Cerebellar nuclear complex (tissue), 1 donor: ENCODE measurements at regions not wholly inside any gene's neighbourhood (a gene's known extent, or its start where the extent isn't known, plus 50 kb on each side); places are given as distances from the start of the nearest gene placed in this dataset.

Experiments used
- DNase-seq, 2 experiments: peaks; one replicate each; lab custom pipeline; 2025; lab: John Stamatoyannopoulos, UW

DNA sequence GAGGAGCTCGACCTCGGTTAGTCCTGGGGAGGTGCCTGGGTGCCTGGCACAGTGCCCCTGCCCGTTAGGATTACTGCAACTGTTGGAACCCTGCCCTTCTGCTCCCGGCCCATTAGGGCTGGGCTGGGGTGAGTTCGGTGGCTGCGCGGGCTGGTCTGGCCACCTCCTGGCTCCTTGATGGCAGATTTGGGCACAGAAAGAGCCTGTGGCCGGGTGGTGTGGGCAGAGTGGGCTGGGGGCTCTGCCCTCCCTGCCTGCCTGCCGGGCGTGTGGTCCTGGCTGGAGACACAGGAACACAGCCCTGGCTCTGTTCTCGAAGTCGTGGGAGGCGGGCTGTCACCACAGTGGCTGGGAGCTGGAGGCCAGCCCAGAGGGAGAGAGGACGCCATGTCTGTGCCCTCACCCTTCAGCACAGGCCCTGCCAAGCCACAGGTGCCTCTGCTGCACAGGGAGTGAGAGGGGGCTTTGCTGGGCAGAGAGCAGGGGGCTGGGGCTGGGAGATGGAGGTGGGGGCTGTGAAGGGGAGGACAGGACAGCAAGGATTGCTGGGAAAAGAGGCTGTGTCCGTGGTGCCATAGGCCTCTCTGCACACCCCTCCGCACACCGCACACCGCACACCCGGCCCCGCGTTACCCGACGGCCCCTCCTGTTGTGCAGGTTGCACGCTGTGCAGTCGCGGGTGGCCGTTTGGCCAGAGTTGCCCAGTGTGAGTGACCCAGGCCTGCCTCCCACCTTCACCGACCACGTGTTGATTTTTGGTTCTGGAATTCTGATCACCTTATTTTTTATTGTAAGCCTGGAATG lies 236.6 kb upstream of the GSE1 start:
- no peak for DNase-seq

GRCh38 chr16:85377388-85378144 lies 235.6 kb upstream of the GSE1 start:
- no peak for DNase-seq

- DNase-seq = no peak
Observed at GRCh38 chr16:85378145-85379040, 234.7 kb upstream of the GSE1 start.

DNA sequence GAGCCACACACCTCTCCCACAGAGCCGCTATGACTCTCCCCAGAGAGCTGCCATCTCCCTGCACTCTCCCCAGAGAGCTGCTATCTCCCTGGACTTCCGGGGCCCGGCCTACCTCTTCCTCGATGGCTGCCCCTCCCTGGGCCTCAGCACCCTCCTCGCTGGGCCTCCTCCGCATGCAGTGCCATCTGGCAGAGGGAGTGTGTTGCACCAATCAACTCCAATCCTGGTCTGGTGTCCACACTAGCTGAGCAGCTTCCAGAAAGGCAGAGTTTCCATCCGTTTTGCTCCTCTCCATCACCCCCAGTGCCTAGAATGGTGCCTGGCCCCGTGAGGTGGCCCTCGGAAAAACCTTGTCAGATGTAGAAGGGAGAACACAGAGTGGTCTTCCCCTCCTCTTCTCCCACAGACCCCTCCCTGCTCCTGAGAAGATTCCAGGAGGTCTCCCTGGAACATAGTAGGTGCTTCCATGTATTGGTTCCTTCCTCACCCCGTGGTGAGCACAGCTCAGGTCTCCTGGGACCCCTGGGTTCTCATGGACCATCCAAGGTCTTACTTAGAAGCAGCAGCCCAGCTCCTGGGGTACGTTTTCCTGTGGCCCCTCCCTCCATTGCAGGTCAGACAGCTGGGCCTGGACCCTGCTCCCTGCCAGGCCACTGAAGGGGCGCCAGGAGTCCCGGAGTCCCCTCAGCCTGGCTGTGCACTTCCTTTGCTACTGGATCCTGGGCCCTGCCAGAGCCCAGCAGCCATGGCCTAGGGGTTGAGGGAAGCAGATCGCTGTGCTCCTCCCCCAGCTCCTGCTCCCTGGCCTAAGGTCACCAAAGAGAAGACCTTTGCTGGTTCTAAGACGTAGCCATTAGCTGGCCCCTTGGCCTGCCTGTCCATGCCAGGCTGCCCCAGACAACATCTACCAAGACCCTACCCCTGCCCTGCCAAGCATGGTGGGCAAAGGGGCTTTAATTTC lies 233.8 kb upstream of the GSE1 start:
- no peak for DNase-seq

DNA sequence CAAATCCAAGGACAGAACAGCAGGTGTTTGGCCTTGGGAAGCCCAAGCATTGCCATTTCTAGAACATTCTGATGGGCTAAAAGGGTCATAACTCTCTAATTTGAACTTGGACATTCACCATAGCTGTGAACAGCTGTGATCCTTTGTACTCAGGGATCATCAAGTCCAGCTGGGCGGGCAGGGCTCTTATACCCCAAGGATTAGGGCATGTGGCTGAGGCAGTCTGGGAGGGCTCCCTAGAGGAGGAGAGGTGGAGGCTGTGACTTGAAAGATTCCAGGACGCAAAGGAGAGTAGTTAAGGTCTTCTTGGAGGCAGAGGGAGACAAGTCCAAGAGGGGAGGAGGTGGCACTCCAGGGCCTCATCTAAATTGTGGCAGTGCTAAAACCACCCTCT lies 233.1 kb upstream of the GSE1 start:
- no peak for DNase-seq

DNA sequence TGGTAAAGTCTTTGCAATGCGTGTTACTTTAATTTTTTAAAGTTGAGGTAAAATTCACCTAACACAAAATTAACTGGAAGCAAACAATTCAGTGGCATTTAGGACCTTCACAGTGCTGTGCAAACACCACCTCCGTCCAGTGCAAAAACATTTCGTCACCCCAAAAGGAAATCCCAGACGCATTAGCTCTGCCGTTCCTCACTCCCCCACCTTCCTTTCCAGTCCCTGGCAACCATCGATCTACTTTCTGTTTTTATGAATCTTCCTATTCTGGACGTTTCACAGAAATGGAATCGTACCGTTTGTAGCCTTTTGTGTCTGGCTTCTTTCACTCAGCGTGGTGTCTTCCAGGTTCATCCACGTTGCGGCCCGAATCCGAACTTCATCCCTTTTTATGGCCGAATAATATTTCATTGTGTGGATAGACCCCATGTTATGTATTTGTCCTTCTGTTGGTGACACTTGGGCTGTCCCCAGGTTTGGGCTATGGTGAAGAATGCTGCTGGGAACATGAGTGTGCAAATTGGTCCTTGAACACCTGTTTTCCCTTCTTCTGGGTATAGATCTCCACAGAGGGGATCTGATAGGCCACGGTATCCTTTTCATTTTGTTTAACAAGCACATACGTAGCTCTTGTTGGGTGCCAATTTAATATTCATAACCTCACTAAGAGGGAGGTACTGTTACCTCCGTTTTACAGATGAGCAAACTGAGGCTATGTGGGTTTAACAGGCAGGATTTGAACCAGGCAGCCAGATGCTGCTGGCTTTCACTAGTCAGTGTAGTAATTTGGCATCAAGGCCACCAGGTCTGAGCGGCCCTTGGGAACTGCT lies 232.0 kb upstream of the GSE1 start:
- DNase-seq = no peak

GRCh38 chr16:85381738-85382592 lies 231.2 kb upstream of the GSE1 start:
- DNase-seq = no peak

DNA sequence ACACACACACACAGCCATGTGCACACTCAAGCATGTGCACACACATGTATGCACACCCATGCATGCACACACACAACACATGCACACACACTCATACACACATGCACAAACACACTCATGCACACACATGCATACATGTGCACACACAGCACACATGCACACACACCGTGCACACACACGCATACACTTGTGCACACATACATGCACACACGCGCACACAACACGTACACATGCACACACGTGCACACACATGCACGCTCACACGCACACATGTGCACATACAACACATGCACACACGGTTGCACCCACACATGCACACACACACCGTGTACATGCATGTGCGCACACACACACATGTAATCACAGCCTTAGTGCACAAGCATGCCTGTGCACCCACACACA lies 230.4 kb upstream of the GSE1 start:
- DNase-seq = no peak

DNA sequence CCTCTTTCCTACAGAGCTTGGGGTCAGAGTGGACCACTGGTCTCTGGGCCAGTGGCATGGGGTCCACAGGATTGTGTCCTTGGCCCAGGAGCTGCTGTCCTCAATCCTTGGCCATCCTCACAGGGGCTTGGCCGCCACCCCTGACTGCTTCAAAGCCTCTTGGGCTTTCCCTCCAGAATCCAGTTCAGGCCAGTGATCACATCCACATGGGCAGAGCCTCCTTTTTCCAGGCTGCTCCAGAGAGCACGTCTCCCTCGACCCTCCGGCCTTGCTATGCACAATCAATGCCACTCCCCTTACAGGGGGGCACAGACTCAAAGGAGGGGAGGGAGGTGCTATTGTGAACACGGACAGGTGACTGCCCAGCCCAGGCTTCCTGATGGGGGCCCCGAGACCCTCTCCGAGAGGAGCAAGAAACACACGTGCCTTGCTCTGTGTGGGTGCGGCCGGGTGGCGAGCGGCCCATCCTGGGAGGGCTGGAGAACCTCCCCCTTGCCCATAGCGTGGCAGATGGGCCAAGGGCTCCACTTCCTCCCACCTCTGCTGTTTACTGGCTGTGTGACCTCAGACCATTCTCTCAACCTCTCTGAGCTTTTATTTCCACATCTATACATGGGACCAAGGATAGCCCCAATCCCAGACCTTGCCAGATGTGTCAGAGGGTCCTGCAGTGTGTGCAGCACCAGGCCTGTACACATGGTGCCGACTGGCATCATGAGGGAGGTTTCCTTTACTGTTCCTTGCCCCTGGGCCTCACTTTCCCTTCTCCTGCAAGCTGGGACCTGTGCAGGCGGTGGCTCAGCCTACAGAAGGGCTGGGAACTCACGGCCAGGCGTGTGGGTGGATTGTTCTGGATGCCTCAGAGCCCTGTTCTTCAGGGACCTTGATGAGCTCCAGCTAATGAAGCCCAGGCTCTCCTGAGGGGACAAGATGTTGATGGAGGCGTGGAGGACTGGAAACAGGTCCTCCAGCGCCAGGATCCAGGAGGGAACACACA lies 229.0 kb upstream of the GSE1 start:
- no peak for DNase-seq

DNA sequence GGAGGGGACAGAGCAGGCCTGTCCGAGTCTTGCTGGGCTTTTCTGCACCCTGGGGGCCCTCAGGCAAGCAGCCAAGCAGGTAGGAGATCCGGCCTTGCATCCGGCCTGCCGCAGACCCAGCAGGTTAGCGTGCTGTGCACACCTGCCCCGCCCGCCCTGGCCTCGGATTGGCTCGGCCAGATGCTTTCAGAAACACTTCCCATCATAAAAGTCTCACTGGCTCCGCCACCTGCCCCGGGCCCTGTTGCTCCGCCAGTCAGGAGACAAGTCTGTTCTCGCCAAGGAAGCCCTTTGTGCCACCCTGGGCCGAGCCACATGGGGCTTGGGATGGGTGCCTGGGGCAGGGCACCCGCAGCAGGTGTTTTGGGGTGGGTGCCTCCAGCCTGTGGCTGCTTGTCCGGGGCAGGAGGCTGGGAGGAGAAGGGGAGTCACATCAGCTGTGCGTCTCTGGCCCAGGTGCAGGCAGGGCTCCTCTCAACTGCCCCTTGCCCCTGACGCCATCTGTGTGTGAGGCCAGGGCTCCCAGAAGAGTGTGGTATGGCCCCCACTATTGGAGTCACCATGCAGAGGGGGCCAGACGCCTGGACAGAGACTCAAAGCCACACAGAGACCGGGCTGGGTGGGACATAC lies 228.2 kb upstream of the GSE1 start:
- DNase-seq = no peak

DNA sequence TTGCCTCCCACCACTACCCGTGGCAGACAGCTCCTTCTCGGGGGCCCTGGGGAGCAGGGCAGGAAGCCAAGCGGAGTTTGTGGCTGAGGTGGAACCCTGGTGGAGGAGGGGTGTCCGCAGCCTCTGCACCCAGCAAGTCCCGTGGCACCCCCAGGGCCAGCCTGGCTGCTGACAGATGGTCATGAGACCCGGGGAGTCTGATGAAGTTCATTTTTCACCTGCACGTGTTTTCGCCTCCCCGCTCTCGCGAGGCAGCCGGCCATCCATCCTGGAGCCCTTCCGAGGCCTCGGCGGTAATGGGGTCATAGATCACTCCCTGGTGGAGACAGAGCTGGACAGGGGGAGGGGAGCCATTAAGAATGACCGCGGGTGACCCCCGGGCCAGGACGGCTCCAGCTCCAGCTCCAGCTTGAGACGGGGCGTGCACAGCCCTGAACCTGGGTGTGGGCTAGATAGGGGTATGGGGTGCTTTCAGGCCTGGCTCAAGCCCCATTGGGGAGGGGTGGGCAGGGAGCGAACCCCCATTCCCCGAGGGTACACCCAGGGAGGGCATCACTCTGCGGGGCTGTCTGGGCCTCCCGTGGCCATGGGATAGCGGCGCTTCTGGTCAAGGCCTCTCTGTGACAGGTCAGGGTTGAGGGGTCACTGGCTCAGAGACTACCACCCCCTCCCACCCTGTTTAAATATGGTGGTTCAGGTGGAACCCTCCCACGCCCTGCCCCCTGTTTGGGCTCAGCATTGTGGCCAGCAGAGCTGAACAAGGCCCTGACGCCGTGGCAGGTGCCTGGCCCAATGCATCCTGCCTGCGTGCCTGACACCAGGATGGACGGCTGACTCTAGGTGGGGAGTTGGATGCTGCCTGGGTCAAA lies 227.4 kb upstream of the GSE1 start:
- DNase-seq = no peak

- DNase-seq = no peak
Observed at GRCh38 chr16:85386467-85387170, 226.5 kb upstream of the GSE1 start.

DNA sequence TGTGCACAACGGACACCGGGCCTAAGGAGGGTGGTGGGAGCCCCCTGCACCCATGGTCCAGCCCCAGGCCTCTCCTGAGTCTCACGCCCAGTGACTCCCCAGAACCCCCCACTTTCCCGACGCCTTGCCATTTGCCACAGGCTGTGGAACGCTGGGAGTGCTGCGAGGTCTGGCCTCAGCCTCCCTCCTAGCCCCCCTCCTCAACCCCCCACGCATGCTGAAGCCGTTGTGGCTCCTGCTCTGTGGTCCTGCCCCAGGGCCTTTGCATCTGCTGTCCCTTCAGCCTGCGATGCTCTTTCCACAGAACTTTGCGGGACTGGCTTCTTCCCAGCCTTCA lies 226.0 kb upstream of the GSE1 start:
- DNase-seq = no peak

DNA sequence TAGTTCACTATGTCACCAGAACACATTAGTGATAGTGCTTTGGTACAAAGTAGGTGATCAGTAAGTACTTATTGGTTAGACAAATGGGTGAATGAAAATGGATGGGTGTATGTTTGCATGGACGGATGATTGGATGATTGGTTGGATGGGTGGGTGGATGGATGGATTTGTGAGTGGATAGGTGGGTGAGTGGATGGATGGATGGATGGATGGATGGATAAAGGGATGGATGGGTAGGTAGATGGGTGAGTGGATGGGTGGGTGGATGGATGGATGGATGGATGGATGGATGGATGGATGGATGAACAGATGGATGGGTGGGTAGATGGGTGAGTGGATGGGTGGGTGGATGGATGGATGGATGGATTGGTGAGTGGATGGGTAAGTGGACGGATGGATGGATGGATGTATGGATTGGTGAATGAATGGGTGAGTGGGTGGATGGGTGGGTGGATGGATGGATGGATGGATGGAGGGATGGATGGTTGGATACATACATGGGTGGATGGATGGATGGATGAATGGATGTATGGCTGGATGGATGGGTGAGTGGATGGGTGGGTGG lies 225.3 kb upstream of the GSE1 start:
- DNase-seq = no peak

GRCh38 chr16:85389679-85390470 lies 223.2 kb upstream of the GSE1 start:
- DNase-seq = no peak
